ENCODE measurements at regions not wholly inside any gene's neighbourhood (a gene's known extent, or its start where the extent isn't known, plus 50 kb on each side); places are given as distances from the start of the nearest gene placed in this dataset.

DNA sequence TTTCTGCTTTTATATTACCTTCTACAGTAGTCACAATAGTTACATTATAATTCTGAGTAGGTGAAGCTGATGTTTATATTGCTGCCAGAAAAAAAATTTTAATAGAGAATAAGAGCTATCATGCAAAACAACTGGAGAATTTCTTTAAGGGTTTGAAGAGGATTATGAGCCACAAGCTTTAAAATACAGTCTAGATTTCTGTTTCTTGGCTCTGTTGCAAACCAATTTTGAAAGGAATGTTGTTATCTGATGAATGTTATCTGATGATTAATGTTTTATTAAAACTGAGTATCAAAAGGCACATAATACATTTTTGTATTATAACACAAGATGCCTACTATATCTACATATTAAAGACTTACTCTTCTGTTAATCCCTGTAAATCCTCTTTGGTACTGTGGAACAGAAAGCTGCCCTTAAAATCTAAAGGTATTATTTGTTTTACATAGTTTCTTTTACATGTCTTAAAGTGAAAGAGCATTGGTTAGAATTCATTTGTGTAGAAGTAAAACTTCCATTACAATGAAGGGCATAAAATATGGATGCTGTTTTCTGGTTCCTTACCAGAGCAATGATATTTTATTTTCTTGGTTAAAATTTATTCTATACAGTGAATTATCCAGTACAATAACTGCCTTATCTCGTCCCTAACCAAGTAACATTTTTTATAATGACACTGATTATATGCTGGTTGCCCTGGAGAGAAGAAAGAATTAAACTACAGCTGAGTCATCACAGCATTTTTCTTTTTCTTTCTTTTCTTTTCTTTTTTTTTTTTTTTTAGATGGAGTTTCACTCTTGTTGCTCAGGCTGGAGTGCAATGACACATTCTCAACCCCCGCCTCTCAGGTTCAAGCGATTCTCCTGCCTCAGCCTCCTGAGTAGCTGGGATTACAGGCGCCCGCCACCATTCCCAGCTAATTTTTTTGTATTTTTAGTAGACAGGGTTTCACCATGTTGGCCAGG is 205.7 kb downstream of the TANC2 start:
- H3K27me3 ChIP-seq (ENCODE audit: low read length): no peaks in the 10 kb centered on the region
- H3K4me3 ChIP-seq (ENCODE audit: insufficient read depth, low read length, poor library complexity, severe bottlenecking): no peak overlapping the region
- H3K79me2 ChIP-seq (ENCODE audit: insufficient read depth, low read length): no peaks in the 10 kb centered on the region
- H3K36me3 ChIP-seq (ENCODE audit: low read length): no peaks in the 10 kb centered on the region
- TF ChIP-seq CTCF (IDR thresholded peaks at IDR 0.05; ENCODE audit: insufficient read depth, low read length, poor library complexity, severe bottlenecking) (no peak), EZH2phosphoT487 (conservative IDR thresholded peaks at IDR 0.05; ENCODE audit: low read length) (no peak)
- no peaks in the 10 kb centered on the region for H3K9me3 ChIP-seq (ENCODE audit: insufficient read depth, low read length)
- H3K4me2 ChIP-seq (ENCODE audit: low read depth, low read length, poor library complexity, severe bottlenecking): no peak overlapping the region
- no peaks in the 10 kb centered on the region for H3F3A ChIP-seq (ENCODE audit: insufficient read depth)
- no peaks in the 10 kb centered on the region for H3K9me2 ChIP-seq (replicated peaks; ENCODE audit: insufficient read depth, low read length)
- no peak overlapping the region for H2AFZ ChIP-seq (ENCODE audit: low read depth, low read length, severe bottlenecking)
- H4K20me1 ChIP-seq (ENCODE audit: low read depth, low read length): no peaks in the 10 kb centered on the region
- no peak overlapping the region for H3K9ac ChIP-seq (ENCODE audit: low read length)
- no peak overlapping the region for H3K27ac ChIP-seq (ENCODE audit: low read depth, low read length)

GRCh38 chr17:63173450-63173849 is 207.4 kb downstream of the TANC2 start:
- no peaks in the 10 kb centered on the region for H3K79me2 ChIP-seq (ENCODE audit: insufficient read depth, low read length)
- no peaks in the 10 kb centered on the region for H3K36me3 ChIP-seq (ENCODE audit: low read length)
- no peak overlapping the region for H3K9ac ChIP-seq (ENCODE audit: low read length)
- H3K4me3 ChIP-seq (ENCODE audit: insufficient read depth, low read length, poor library complexity, severe bottlenecking): no peak overlapping the region
- no peaks in the 10 kb centered on the region for H4K20me1 ChIP-seq (ENCODE audit: low read depth, low read length)
- H3K4me2 ChIP-seq (ENCODE audit: low read depth, low read length, poor library complexity, severe bottlenecking): no peak overlapping the region
- no peak overlapping the region for H3K27ac ChIP-seq (ENCODE audit: low read depth, low read length)
- no peaks in the 10 kb centered on the region for H3F3A ChIP-seq (ENCODE audit: insufficient read depth)
- no peaks in the 10 kb centered on the region for H3K27me3 ChIP-seq (ENCODE audit: low read length)
- H2AFZ ChIP-seq (ENCODE audit: low read depth, low read length, severe bottlenecking): no peak overlapping the region
- no peak for TF ChIP-seq CTCF (IDR thresholded peaks at IDR 0.05; ENCODE audit: insufficient read depth, low read length, poor library complexity, severe bottlenecking)
- no peak for TF ChIP-seq EZH2phosphoT487 (conservative IDR thresholded peaks at IDR 0.05; ENCODE audit: low read length)
- H3K9me3 ChIP-seq (ENCODE audit: insufficient read depth, low read length): no peaks in the 10 kb centered on the region
- H3K9me2 ChIP-seq (replicated peaks; ENCODE audit: insufficient read depth, low read length): no peaks in the 10 kb centered on the region

GRCh38 chr17:63173903-63174302 is 207.9 kb downstream of the TANC2 start:
- TF ChIP-seq CTCF (IDR thresholded peaks at IDR 0.05; ENCODE audit: insufficient read depth, low read length, poor library complexity, severe bottlenecking) (no peak), EZH2phosphoT487 (conservative IDR thresholded peaks at IDR 0.05; ENCODE audit: low read length) (no peak)
- H3K4me3 ChIP-seq (ENCODE audit: insufficient read depth, low read length, poor library complexity, severe bottlenecking): no peak overlapping the region
- H3K9me2 ChIP-seq (replicated peaks; ENCODE audit: insufficient read depth, low read length): no peaks in the 10 kb centered on the region
- H3K4me2 ChIP-seq (ENCODE audit: low read depth, low read length, poor library complexity, severe bottlenecking): no peak overlapping the region
- no peaks in the 10 kb centered on the region for H4K20me1 ChIP-seq (ENCODE audit: low read depth, low read length)
- H3K36me3 ChIP-seq (ENCODE audit: low read length): no peaks in the 10 kb centered on the region
- H3K27me3 ChIP-seq (ENCODE audit: low read length): no peaks in the 10 kb centered on the region
- H2AFZ ChIP-seq (ENCODE audit: low read depth, low read length, severe bottlenecking): no peak overlapping the region
- H3K9ac ChIP-seq (ENCODE audit: low read length): no peak overlapping the region
- H3K9me3 ChIP-seq (ENCODE audit: insufficient read depth, low read length): no peaks in the 10 kb centered on the region
- no peaks in the 10 kb centered on the region for H3F3A ChIP-seq (ENCODE audit: insufficient read depth)
- H3K79me2 ChIP-seq (ENCODE audit: insufficient read depth, low read length): no peaks in the 10 kb centered on the region
- no peak overlapping the region for H3K27ac ChIP-seq (ENCODE audit: low read depth, low read length)
